Myocyte (in vitro differentiated cells): ENCODE measurements at regions not wholly inside any gene's neighbourhood (a gene's known extent, or its start where the extent isn't known, plus 50 kb on each side); places are given as distances from the start of the nearest gene placed in this dataset.

Source experiments
- DNase-seq: peaks from one replicate; pipeline ENCODE4 v3.0.0-alpha.2; 2012; ENCODE audit warnings: low read depth

DNA sequence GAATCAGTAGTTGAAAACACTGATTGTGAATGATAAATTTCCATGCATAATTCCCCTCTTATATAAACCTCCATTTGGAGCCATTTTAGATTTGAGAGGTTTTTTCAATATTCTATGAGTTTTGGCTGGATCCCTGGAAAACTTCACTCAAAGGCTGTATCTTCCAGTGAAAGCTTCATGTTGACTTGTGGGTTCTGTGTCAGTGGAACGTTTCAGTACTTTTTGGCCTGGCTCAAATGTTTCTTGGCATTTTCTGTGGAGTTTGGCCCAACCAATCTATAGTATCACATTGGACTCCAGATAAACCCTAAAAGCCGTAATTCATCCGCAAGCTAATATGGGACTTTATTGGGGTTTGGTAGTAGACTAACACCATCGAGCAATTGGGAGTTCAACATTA is 172.6 kb upstream of the PRPS1L1 start:
- DNase-seq, result no peak

DNA sequence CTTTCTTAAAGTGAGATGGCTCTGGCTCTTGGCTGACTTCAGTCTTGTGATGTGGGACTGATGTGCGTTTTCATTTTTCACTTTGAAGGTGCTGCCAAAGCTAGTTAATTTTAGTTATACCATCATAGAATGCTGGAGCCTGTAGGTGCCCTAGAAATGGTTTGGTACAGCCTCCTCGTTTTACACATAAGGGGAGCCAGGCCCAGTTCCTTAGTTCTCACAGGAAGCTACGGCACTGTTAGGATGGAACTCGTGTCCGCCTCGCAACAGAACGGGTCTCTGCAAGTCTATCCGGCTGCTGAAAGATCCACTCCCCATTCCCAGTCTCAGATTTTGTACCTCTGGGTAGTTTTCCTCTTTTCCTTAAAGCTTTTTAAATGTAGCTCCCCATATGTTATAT is 173.2 kb upstream of the PRPS1L1 start:
- DNase-seq, result no peak

DNA sequence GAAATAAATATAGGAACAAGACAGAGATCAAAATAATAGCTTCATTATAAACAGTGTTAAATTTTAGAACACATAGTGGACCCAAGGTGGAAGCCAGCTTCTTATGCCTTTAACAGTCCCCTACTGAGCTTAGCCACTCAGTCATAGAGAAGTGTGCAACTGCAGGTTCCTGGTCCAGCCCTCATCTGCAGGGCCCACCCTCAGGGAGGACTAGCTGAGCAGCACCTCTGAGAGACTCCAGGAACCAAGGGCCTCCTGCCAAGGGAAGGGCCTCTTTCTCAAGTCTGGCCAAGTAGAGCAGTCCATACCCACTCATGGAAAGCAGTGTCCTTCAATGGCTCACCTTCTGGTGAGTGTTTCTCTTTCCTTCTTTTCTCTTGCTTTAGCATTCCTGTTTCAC is 173.7 kb upstream of the PRPS1L1 start:
- DNase-seq, result no peak

DNA sequence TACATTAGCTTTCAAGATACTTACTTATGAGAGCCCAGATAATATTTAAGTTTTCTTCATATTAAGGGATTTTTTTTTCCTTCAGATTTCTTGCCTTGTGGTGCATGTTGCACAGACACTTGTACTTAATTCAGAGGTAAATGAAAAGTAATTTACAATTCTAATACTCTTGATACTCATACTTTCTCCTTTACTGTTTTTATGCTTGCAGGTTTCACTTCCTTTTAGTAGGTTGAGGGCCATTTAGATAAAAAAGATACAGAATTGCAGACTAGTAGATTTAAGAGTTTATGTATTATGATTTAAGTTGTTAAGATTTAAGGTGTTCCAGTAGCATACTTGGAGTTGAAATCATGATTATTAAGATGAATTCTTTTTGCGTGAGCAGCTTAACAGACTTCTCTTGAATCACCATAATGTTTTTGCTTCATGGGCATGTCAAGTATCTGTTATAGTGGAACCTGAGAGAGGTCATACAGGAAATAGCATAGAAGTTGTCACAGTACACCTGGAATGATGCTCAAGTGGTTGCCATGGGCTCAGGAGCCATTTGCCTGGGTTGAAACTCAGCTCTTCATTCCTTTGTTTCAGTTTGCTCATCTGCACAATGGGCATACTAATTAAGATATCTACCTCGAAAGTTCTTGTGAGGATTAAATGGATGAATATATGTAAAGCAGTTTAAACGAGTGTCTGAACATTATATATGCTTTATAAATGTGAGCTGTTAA is 174.8 kb upstream of the PRPS1L1 start:
- DNase-seq, result no peak

DNA sequence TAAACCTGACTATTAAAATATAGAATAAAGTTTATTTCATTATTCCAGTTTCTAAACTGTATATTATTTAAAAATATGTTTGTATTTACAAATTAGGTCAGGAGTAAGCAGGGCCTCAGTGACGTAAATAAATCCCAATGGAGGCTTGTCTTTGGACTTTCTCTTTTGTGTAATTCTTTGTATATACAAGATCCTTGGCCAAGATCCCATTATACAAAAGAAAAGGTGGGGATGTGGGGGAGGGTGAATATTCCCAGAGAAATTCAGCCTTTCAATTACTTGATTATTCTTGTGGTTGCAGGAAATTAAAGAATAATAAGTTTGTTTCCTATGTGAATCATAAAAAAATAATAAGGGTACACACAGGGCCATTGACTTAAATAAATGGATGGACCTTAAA is 178.7 kb upstream of the PRPS1L1 start:
- no peak for DNase-seq

DNA sequence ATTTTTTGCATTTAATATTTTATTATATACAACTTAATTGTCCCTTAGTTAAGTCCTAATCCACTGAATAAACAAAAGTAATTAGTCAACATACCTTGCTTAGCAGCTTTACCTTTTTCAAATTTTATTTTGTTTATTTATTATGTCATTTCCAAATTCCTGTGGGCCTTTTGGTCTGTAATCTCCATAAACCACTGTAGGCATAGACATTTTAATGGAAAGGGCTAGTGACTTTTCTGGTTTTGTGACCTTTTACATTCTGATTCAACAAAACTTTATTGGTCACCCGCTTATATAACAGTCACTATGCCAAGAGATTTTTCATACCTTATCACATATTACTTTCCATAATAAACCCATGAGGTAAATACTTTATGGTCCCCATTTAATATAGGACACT is 181.3 kb upstream of the PRPS1L1 start:
- no peak for DNase-seq

DNA sequence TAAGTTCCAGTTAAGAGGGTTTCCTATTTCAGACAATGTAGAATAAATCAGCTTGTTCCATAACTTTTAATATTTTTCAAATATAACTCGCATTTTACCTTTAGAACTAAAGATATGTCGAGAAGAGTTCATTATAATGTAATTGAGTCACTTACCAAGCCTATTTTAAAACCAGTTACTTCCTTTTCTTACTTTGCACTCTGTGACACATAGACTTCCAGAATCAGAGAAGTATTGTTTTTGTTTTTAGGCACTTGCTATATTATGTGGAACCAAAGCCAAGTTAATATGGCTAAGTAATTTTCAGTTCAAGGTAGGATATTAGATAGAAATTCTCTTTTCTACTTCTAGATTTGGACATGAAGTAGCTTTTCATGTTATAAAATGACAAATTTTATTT is 182.7 kb upstream of the PRPS1L1 start:
- no peak for DNase-seq

DNA sequence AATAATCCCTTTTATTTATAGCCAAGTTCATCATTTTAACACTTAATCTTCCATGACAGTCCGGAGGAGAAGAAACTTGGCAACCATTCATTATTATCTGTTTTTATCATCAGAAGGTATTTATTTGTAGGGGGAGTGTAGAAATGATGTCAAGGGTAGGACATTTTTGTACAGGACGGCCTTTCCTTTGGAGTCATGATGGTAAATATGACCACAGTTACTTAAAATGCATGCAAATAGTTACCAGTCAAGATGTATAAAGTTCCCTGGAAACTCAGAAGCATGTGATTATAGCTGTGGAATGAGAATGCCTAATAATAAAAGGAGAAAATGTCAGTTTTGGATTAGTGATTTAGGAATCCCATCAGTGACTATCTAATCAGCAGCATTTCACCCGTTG is 183.1 kb upstream of the PRPS1L1 start:
- DNase-seq, result no peak

DNA sequence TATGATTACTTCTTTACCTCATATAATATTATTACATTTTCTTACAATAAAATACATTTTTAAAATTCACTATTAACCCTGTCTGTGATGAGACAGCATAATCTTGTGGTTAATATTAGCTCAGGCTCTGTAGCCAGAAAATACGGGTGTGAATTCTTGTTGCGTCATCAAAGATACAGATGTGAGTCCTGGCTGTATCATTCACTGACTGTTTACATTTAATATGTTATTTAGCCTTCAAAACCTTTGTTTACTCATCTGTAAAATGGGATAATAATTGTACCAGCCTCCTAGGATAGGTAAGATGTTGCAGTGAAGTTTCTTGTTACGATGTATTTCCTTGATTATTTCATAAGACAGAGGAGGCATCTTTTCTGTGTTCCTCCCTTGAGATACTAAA is 184.7 kb upstream of the PRPS1L1 start:
- no peak for DNase-seq

DNA sequence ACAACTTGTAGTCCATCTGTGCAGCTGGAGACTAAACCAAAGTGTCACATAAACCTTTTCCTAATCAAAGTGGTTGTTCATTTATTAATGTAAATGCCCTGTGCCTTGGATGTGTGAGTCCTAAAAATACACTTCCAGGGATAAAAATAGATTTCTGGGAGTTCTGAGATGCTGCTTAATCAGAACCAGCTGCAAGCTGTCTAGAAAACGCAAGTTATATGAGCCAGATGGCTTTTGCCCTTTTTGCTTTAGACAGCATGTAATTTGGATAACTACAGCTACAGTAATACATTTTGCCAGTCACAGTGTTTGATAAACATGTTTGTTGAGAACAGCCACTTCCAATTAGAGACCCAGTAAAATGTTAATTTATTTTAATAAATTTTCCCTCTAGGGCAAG is 185.1 kb upstream of the PRPS1L1 start:
- DNase-seq, result peak; percentile 36

DNA sequence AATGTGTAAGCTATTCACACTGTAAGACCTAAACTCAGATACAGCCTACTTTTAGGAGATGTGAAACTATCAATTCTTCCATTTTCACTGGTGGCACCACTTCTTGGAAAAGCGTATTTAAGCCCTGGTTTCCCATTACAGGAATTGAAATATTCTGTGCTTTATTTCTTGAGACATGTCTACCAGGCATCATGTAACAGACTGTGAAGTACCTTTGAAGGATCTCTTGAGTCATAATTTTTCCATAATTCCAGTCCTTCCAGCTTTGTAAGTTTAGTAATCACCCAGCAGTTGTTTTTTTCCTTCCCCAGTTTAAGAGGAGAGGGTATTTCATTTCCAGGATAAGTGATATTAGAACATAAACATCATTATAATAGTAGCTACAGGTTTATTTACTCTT is 186.0 kb upstream of the PRPS1L1 start:
- DNase-seq, result no peak

DNA sequence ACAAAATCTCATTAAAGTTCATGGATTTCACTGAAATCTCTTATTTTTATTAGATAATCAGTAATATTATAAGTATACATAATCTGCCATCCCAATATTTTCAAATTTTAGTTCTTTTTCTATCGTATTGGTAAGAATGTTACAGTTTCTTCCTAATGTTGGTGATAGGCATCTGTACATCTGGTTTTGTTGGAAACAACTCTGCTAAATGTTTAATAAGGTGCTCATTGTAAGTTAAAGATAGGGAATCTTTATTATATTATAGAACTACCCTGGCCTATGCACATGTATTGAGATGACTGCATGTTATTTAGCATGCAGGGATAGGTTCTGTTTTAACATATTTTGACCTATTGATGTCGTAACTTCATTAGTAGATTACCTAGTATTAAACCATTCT is 188.6 kb upstream of the PRPS1L1 start:
- no peak for DNase-seq

DNA sequence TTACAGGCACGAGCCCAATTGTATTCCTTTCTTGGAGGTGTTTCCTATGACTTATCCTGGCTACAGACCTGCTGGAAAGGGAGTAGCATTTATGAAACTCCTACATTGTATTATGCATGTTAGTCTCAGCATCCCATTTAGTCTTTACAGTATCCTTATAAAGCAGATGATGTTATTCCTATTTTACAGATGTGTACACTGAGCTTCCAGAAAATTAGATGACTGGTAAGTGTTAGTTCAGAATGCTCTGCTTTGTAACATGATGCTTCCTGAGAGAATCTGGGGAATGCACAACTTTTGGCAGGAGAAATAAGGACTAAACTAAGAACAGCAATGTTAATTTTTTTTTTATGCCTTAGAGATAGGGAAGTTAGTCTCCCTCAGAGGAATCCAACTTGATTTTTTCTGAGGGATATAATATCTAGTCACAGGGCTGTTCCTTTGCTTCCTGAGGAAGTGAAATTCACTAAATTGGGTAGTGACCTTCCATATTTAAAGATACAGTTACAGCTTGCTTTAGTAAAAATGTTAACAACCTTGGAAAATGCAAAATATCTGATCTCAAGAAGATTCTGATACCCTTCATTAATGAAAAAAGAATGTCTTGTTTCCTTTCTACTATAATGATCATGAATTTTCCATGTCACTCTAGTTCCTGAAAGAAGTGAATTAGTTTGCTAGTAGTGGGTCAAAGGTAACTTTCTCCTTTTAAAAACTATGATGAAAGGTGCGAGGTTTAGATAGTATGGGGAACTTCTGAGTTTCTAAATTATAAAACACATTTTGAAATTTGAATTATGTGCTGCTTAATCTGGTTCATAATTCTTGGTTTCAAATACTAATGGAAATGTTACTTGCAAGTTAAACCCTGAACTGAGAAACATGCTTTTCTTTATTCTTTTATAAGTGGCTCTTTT is 194.0 kb upstream of the PRPS1L1 start:
- peak; percentile 6 for DNase-seq

DNA sequence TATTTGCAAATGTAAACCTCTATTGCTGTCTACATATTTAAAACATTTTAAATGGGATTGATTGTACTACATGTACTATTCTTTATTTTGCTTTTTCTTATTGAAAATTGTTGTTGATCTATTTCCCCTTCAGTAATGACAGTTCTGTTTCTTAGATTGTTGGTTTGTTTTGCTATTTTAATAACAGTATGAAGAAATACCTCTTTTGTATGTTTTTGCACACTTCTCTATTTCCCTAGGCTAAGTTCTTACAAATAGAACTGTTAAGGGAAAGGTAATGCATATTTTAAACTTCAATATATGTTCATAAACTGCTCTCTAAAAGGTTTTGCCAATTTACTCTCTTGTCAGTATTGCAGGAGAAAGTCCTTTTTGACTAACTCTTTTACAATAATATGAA is 195.0 kb upstream of the PRPS1L1 start:
- DNase-seq, result no peak

DNA sequence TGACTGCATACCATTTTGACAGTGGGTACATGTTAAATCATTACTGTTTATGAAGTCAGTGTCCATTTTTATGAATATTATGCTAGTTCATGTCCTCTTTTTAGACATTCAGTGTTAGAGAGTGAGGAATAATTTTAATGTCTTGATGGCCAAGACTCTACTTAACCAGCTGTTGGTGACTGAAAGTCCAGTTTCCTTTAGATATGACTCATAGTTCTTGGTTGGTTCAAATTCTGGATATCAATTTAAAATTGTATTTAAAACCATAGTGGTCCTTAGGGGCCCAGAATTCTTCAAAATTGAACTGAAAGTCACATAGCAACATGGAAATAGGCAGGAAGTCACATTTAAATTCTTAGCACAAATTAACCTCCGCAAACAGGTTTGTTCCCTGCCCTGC is 196.5 kb upstream of the PRPS1L1 start:
- DNase-seq, result no peak

DNA sequence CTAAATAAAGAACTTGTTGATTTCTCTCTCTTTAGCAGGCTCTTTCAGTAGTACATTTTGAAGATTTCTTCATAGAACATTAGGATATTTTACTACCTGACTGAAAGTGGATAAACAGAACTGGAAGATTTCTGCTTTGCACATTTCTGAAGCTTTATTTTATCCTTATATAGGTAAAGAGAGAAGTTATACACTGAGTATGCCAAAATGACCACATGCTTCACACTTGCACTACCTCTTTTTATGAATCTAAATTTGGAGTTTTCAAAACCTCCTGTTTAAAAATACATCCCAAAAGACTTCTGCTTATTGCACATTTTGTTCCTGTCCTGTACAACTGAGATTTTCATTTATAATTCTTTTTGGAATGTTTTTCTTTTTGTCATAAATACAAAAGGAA is 197.4 kb upstream of the PRPS1L1 start:
- DNase-seq, result no peak

DNA sequence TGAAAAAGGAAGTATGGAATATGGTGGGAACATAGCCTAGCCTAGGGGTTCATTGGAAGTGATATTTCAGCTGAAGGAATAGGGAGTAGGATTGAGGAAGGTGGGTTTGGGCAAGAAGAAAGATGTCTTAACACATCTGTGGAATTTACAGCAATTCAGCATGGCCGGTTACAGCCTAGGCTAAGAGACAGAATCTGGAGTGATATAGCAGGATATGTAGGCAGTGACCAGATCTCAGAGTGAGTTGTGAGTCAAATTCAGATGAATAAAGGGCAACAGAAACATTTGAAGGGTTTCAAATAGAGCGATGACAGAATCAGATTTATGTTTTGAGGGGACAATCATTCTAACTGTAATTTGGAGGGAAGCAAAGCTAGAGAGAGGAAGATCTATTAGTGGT is 199.0 kb upstream of the PRPS1L1 start:
- no peak for DNase-seq

DNA sequence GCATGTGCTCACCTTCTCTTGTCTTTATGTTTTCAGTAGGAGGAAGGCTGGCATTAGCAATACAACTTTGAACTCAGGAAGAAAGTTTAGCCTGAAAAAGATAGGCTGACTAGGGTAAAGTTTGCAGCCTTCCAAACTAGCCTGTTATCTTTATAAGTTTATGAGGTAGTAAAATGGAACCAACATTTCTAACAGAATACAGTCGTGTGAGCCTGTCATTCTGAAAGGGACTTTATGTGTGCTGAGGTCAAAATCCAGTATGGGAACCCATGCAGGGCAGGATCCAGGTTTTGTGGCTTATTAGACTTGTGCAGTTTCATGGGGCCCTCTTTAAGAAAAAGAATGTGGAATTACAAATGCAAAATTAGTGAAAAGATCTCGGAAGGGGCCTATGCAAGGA is 201.0 kb upstream of the PRPS1L1 start:
- DNase-seq, result no peak

DNA sequence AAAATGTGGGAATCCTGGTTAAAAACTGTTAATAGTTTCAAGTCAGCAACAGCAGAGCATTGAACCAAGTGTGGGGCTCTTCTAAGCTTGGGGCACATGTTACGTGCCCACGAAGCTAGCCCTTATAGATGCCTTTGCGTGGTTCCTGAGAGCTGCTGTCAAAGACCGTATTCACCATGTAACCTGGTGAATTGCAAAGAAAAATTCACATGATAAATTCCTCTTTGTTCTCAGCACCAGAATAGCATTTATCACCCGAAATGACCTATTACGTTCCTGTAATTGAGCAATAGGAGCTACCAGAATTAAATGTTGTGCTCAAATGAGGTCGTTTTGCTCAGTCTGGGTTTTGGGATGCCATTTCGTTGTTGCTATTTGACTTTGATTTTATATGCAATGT is 202.6 kb upstream of the PRPS1L1 start:
- DNase-seq, result no peak

DNA sequence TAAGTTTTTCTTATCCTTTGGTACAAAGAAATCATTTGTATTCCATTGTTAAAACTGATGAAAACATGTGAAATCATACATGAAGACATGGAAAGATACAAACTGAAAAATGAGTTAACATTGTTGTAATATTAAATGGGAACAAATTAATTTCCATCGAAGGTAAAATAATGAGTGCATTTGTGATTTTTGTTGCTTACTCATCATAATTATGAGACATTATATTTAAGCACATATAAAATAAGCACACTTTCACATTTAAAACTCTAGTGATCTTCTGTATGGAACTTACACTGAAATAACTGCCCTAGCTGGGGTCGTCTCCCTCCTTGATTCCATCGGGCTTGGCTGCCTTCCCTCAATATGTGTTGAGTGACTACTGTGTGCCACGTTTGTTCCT is 204.2 kb upstream of the PRPS1L1 start:
- DNase-seq, result no peak

DNA sequence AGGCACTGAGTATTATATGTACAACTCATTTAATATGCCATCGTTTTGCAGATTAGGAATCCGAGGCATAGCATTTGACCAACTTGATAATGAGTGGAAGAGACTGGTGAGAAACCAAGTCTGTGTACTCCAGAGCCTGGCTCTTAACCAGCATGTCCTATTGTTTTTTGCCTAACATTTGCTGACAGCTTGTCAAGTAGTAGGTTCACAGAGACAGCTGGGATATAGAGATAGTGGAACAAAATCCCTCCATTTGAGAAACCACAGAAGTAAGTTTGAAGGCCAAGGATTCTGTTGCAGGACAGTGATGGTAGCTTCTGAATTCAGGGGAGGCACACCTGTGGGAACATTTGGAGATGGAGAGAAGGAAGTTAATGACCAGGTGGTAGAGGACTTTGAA is 206.9 kb upstream of the PRPS1L1 start:
- DNase-seq, result peak; percentile 13

DNA sequence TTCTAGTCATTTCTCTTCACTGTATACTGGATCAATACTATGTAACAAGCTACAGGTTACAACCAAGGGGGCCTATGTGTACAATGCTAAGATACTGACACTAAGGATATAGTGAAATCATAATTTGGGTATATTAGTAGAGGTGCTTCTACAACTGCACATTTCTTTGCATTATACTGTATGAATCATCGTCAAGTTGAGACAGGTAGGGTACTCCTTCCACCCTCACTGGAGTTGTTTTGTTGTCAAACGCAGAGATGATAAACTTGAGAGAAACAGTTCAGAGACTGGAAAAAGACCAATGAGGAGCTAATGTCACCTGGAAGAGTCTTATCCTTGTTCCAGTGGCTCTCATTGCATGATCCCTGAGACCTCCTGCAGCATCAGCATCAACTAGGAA is 208.2 kb upstream of the PRPS1L1 start:
- no peak for DNase-seq

DNA sequence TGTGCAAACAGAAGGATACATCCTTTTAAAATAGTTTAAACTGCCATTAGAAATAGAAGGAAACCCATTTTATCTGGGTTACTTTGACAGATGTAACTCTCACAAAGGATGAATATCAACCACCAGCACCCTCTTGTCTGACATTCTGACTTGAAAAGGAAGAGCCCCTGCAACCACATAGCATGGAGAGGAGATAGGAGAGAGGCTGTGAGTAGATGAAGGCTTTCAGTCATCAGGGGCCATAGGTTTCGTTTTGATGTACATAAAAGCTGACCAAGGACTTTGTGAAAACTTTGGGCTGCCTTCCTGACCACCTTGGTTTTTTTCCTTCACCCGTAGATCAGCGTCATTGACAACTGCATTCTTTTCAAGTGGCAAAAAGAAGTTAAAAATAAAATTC is 211.6 kb upstream of the PRPS1L1 start:
- no peak for DNase-seq
